ENCODE measurements at regions not wholly inside any gene's neighbourhood (a gene's known extent, or its start where the extent isn't known, plus 50 kb on each side); places are given as distances from the start of the nearest gene placed in this dataset.

DNA sequence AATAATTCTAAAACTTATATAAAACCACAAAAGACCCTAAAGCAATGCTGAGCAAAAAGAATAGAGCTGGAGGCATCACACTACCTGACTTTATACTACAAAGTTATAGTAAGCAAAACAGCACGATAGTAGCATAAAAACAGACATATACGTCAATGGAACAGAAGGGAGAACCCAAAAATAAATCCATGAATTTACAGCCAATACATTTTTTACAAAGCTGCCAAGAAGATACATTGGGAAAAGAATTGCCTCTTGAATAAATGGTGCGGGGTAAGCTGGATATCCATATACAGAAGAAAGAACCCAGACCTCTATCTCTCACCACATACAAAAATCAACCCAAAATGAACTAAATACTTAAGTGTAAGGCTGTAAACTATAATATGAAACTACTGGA, 51.3 kb upstream of the KRTAP11-1 start:
- H3K27ac Mint-ChIP-seq: no peak overlapping the region
- DNase-seq (ENCODE audit: low spot score in 2 of 2): no peak
- no peak overlapping the region for H3K4me3 Mint-ChIP-seq
- H3K36me3 Mint-ChIP-seq: no peaks in the 10 kb centered on the region
- ATAC-seq: no peak
- no peaks in the 10 kb centered on the region for H3K9me3 Mint-ChIP-seq
- H3K4me1 Mint-ChIP-seq: no peaks in the 10 kb centered on the region
